ENCODE measurements at regions not wholly inside any gene's neighbourhood (a gene's known extent, or its start where the extent isn't known, plus 50 kb on each side); places are given as distances from the start of the nearest gene placed in this dataset.
"Not testable (repeated sequence)": the region's sequence is repeated elsewhere in the genome, so short reads cannot be mapped to it uniquely, and the experiment has no call there.

- DNase-seq (ENCODE audit: low read depth), result no peak
These were observed 185.7 kb upstream of the MARCKS start for GRCh38 chr6:113671421-113671820.

GRCh38 chr6:113672491-113673149 is 184.5 kb upstream of the MARCKS start:
- DNase-seq (ENCODE audit: low read depth), result no peak

GRCh38 chr6:113674075-113674474 is 183.1 kb upstream of the MARCKS start:
- DNase-seq (ENCODE audit: low read depth), result no peak

- no peak for DNase-seq (ENCODE audit: low read depth)
These were observed 181.1 kb upstream of the MARCKS start for GRCh38 chr6:113676057-113676456.

GRCh38 chr6:113676968-113677367 is 180.2 kb upstream of the MARCKS start:
- DNase-seq (ENCODE audit: low read depth), result no peak

GRCh38 chr6:113679051-113679450 is 178.1 kb upstream of the MARCKS start:
- DNase-seq (ENCODE audit: low read depth), result no peak

GRCh38 chr6:113680301-113680700 is 176.8 kb upstream of the MARCKS start:
- DNase-seq (ENCODE audit: low read depth), result no peak

- no peak for DNase-seq (ENCODE audit: low read depth)
These were observed 173.2 kb upstream of the MARCKS start for GRCh38 chr6:113683968-113684367.

- DNase-seq (ENCODE audit: low read depth), result no peak
These were observed 172.7 kb upstream of the MARCKS start for GRCh38 chr6:113684382-113684901.

- DNase-seq (ENCODE audit: low read depth), result no peak
These were observed 171.1 kb upstream of the MARCKS start for GRCh38 chr6:113686049-113686448.

- not testable (repeated sequence) for DNase-seq (ENCODE audit: low read depth)
These were observed 167.5 kb upstream of the MARCKS start for GRCh38 chr6:113689620-113690019.

GRCh38 chr6:113690281-113691259 is 166.6 kb upstream of the MARCKS start:
- DNase-seq (ENCODE audit: low read depth), result no peak

- DNase-seq (ENCODE audit: low read depth), result no peak
These were observed 165.9 kb upstream of the MARCKS start for GRCh38 chr6:113691260-113691656.

- DNase-seq (ENCODE audit: low read depth), result no peak
These were observed 163.3 kb upstream of the MARCKS start for GRCh38 chr6:113693851-113694250.

GRCh38 chr6:113694278-113695077 is 162.7 kb upstream of the MARCKS start:
- DNase-seq (ENCODE audit: low read depth), result no peak

GRCh38 chr6:113695516-113695915 is 161.6 kb upstream of the MARCKS start:
- no peak for DNase-seq (ENCODE audit: low read depth)

- DNase-seq (ENCODE audit: low read depth), result no peak
These were observed 160.2 kb upstream of the MARCKS start for GRCh38 chr6:113696960-113697359.

GRCh38 chr6:113697632-113698410 is 159.3 kb upstream of the MARCKS start:
- DNase-seq (ENCODE audit: low read depth), result no peak

GRCh38 chr6:113699239-113699638 is 157.9 kb upstream of the MARCKS start:
- no peak for DNase-seq (ENCODE audit: low read depth)

GRCh38 chr6:113701552-113702254 is 155.4 kb upstream of the MARCKS start:
- no peak for DNase-seq (ENCODE audit: low read depth)

GRCh38 chr6:113707194-113707593 is 150.0 kb upstream of the MARCKS start:
- DNase-seq (ENCODE audit: low read depth), result no peak
